ENCODE measurements at regions not wholly inside any gene's neighbourhood (a gene's known extent, or its start where the extent isn't known, plus 50 kb on each side); places are given as distances from the start of the nearest gene placed in this dataset.
A peak's percentile ranks its signal among the peaks of the same experiment; 100 is the strongest.

GRCh38 chr2:479031-479430, 191.1 kb upstream of the ALKAL2 start:
- H3K36me3 ChIP-seq (ENCODE audit: control insufficient read depth in 2 of 4, insufficient read depth in 4 of 4, low read length in 3 of 4), result no peaks in the 10 kb centered on the region
- H3K4me1 ChIP-seq (replicated peaks in 1 of 4; ENCODE audit: control insufficient read depth in 3 of 4, insufficient read depth in 4 of 4, low read length in 3 of 4), result no peaks in the 10 kb centered on the region; a peak in 1 of 7 replicates
- no peak for FAIRE-seq
- H3K4me3 ChIP-seq (ENCODE audit: extremely low read depth in 1 of 4, insufficient read depth in 2 of 4, low read depth in 3 of 4, low read length in 4 of 4), result no peak overlapping the region
- no peak overlapping the region for H2BK120ac ChIP-seq (replicated peaks; ENCODE audit: low read depth, low read length)
- H3K18ac ChIP-seq (ENCODE audit: extremely low read depth, low read length), result no peak overlapping the region
- ChIA-PET CTCF (ENCODE audit: partially characterized antibody) (interaction anchor here (1.8 to 2.0 kb wide), 2 partner anchors 9 to 22 kb away, joined by 7 to 8 read pairs; no protein-coding TSS in a partner anchor), POLR2A (ENCODE audit: partially characterized antibody) (interaction anchor here (1.2 to 1.4 kb wide), 2 partner anchors 10 to 62 kb away, joined by 3 to 4 read pairs; no protein-coding TSS in a partner anchor)
- 0 out of 2 replicates have a peak overlapping the region, but pooled peaks have one; percentile 18 for H4K8ac ChIP-seq (ENCODE audit: extremely low read depth, insufficient read depth, low read length)
- no peak overlapping the region for H4K91ac ChIP-seq (replicated peaks; ENCODE audit: insufficient read length, low read length)
- no peaks in the 10 kb centered on the region for H3K27me3 ChIP-seq (replicated peaks in 1 of 4; ENCODE audit: control insufficient read depth in 3 of 4, extremely low read depth in 1 of 4, insufficient read depth in 3 of 4, low read length in 3 of 4)
- H3K27ac ChIP-seq (ENCODE audit: low read depth, low read length), result no peak overlapping the region
- no peak overlapping the region for H2AK5ac ChIP-seq (ENCODE audit: low read depth, low read length)
- no peaks in the 10 kb centered on the region for H3K79me1 ChIP-seq (ENCODE audit: low read depth, low read length)
- TF ChIP-seq TBP (IDR thresholded peaks at IDR 0.05; ENCODE audit: low read depth, low read length) (no peak), RXRA (IDR thresholded peaks at IDR 0.05; ENCODE audit: insufficient read depth, low read depth, low read length) (no peak), CREB1 (IDR thresholded peaks at IDR 0.05) (no peak), RAD21 (IDR thresholded peaks at IDR 0.05 in 1 of 2, conservative IDR thresholded peaks at IDR 0.05 in 1 of 2; ENCODE audit: low read depth in 2 of 2, low read length in 2 of 2) (0 out of 4 replicates have a peak, but pooled peaks of 1 of the 2 experiments have one; percentile 11), TEAD4 (IDR thresholded peaks at IDR 0.05; ENCODE audit: low read depth, low read length) (peak; percentile 78), NANOG (IDR thresholded peaks at IDR 0.05; ENCODE audit: insufficient read depth, low read depth, low read length, poor library complexity, severe bottlenecking) (no peak), MAX (IDR thresholded peaks at IDR 0.05) (peak; percentile 32; the same call in 1 of the 2 replicates), E2F6 (IDR thresholded peaks at IDR 0.05) (0 out of 2 replicates have a peak, but pooled peaks have one; percentile 18), SRF (IDR thresholded peaks at IDR 0.05; ENCODE audit: low read depth, low read length) (0 out of 2 replicates have a peak, but pooled peaks have one; percentile 26)
- H2BK15ac ChIP-seq (ENCODE audit: low read length), result no peak overlapping the region
- H3K14ac ChIP-seq (ENCODE audit: insufficient read length), result no peak overlapping the region
- no peak overlapping the region for H3K23ac ChIP-seq (ENCODE audit: insufficient read length)
- no peaks in the 10 kb centered on the region for H4K20me1 ChIP-seq (replicated peaks in 1 of 2; ENCODE audit: control insufficient read depth in 1 of 2, insufficient read depth in 2 of 2, low read length in 2 of 2)
- H3K9ac ChIP-seq (replicated peaks in 1 of 4; ENCODE audit: extremely low read depth in 1 of 4, low read depth in 3 of 4, low read length in 3 of 4), result no peak overlapping the region
- 73% methylated on average over 11 of the region's 11 CpGs; no CpG with 5 or more reads in 1 of the 2 experiments for WGBS, 2 experiments (ENCODE audit: extremely low coverage in 1 of 2, insufficient coverage in 1 of 2, insufficient read length in 1 of 2, insufficient replicate concordance in 2 of 2, low coverage in 1 of 2, low lambda C conversion rate in 2 of 2, missing lambda C conversion rate in 1 of 2)
- no peak for DNase-seq (ENCODE audit: low read depth in 1 of 2, low spot score in 2 of 2)
- no peaks in the 10 kb centered on the region for H3K23me2 ChIP-seq (ENCODE audit: low read depth, low read length)
- H2BK5ac ChIP-seq (ENCODE audit: low read depth, low read length), result no peak overlapping the region
- no peak overlapping the region for H4K5ac ChIP-seq (ENCODE audit: insufficient read length, low read depth, low read length)
- H2BK12ac ChIP-seq (ENCODE audit: low read depth, low read length), result no peak overlapping the region
- 0 out of 2 replicates have a peak overlapping the region, but pooled peaks have one; percentile 0 for H2AFZ ChIP-seq (ENCODE audit: low read length)
- H3K4me2 ChIP-seq (ENCODE audit: insufficient read depth in 1 of 2, low read depth in 2 of 2, low read length in 2 of 2), result no peak overlapping the region
- H3K56ac ChIP-seq (replicated peaks; ENCODE audit: insufficient read length, low read depth, low read length), result no peak overlapping the region
- no peaks in the 10 kb centered on the region for H3K9me3 ChIP-seq (ENCODE audit: insufficient read depth in 2 of 2, low read depth in 1 of 2, low read length in 1 of 2)
- H3K79me2 ChIP-seq (ENCODE audit: control insufficient read depth in 1 of 2, insufficient read depth in 2 of 2, low read length in 2 of 2), result no peaks in the 10 kb centered on the region
- H2BK20ac ChIP-seq (ENCODE audit: low read length), result no peak overlapping the region
- H3K4ac ChIP-seq (replicated peaks; ENCODE audit: insufficient read length, low read depth, low read length), result no peak overlapping the region
